MCF 10A (cell line): ENCODE measurements at regions not wholly inside any gene's neighbourhood (a gene's known extent, or its start where the extent isn't known, plus 50 kb on each side); places are given as distances from the start of the nearest gene placed in this dataset.
A peak's percentile ranks its signal among the peaks of the same experiment; 100 is the strongest.

Source experiments
- BruUV-seq: library from RNA; stranded (reverse); fragments of 400-500 nt; replicated peaks from 2 replicates; lab custom pipeline; 2021; lab: Mats Ljungman, UMichigan
- CTCF ChIA-PET: fragments of 300-600 bp; sonication (Branson Sonifier 250); formaldehyde crosslinking; extraction: SDS; loops from one replicate; lab custom pipeline; 2021; ENCODE audit warnings: antibody characterized with exemption, inconsistent platforms; lab: Yijun Ruan, JAX
- POLR2A ChIA-PET: fragments of 300-600, 350-650 bp; sonication (Branson Sonifier 250); formaldehyde crosslinking; extraction: SDS; loops from one replicate; lab custom pipeline; 2020; ENCODE audit warnings: antibody characterized with exemption, inconsistent platforms; lab: Yijun Ruan, JAX
- DNase-seq: peaks from one replicate; pipeline ENCODE4 v3.0.0-alpha.2; 2018; ENCODE audit not compliant: unreplicated experiment
- H3K27ac Mint-ChIP-seq: one replicate; pipeline ENCODE4 v1.8.0; 2022; ENCODE audit warnings: mild to moderate bottlenecking, low read depth, mixed read lengths; ENCODE audit not compliant: unreplicated experiment
- H3K27me3 Mint-ChIP-seq: one replicate; pipeline ENCODE4 v1.8.0; 2022; ENCODE audit warnings: mixed read lengths; ENCODE audit not compliant: insufficient read depth, unreplicated experiment
- H3K36me3 Mint-ChIP-seq: one replicate; pipeline ENCODE4 v1.8.0; 2022; ENCODE audit warnings: mild to moderate bottlenecking, moderate library complexity, mixed read lengths; ENCODE audit not compliant: insufficient read depth, unreplicated experiment
- H3K4me1 Mint-ChIP-seq: one replicate; pipeline ENCODE4 v1.8.0; 2022; ENCODE audit warnings: mixed read lengths; ENCODE audit not compliant: insufficient read depth, unreplicated experiment
- H3K4me3 Mint-ChIP-seq: one replicate; pipeline ENCODE4 v1.8.0; 2022; ENCODE audit warnings: mild to moderate bottlenecking, moderate library complexity, mixed read lengths; ENCODE audit not compliant: unreplicated experiment
- H3K9me3 Mint-ChIP-seq: one replicate; pipeline ENCODE4 v1.8.0; 2022; ENCODE audit warnings: mixed read lengths; ENCODE audit not compliant: unreplicated experiment
- CTCF ChIP-seq: fragments of 200-600 bp; IDR thresholded peaks from one replicate; pipeline ENCODE4 v1.8.0; 2022; ENCODE audit warnings: antibody characterized with exemption, mild to moderate bottlenecking; ENCODE audit not compliant: unreplicated experiment
- intact Hi-C: fragments of 100-400 bp; cut with micrococcal nuclease; formaldehyde crosslinking; loops from 2 replicates; pipeline ENCODE4 v1.14.1; 2022

- Mint-ChIP-seq H3K9me3 (peaks cover 9% of the 10 kb centered on the region), H3K27me3 (peaks cover 12% of the 10 kb centered on the region), H3K4me3 (no peak overlapping the region), H3K36me3 (no peaks in the 10 kb centered on the region), H3K27ac (no peak overlapping the region), H3K4me1 (no peaks in the 10 kb centered on the region)
- no TSS peak for BruUV-seq
- no peak for TF ChIP-seq CTCF
- intact Hi-C loops, result no loop called here
- CTCF ChIA-PET, result interaction anchor here (0.5 kb wide), 1 partner anchor 18 kb away, joined by 3 read pairs; no protein-coding TSS in a partner anchor
- POLR2A ChIA-PET, result no interaction called here
- no peak for DNase-seq
These were observed 114.2 kb downstream of the ZNF621 start for GRCh38 chr3:40639006-40639405.

GRCh38 chr3:40642812-40643211 is 118.1 kb downstream of the ZNF621 start:
- Mint-ChIP-seq H3K27me3 (peaks cover 20% of the 10 kb centered on the region), H3K9me3 (no peaks in the 10 kb centered on the region)
- no TSS peak for BruUV-seq

GRCh38 chr3:40645883-40646282 is 121.1 kb downstream of the ZNF621 start:
- no TSS peak for BruUV-seq
- ChIA-PET CTCF (interaction anchor here (0.6 kb wide), 1 partner anchor 66 kb away, joined by 3 read pairs; no protein-coding TSS in a partner anchor), POLR2A (interaction anchor here (0.5 kb wide), 1 partner anchor 72 kb away, joined by 3 read pairs; no protein-coding TSS in a partner anchor)
- H3K4me1 Mint-ChIP-seq, result no peaks in the 10 kb centered on the region
- H3K9me3 Mint-ChIP-seq, result no peaks in the 10 kb centered on the region
- TF ChIP-seq CTCF, result no peak
- intact Hi-C loops, result no loop called here
- DNase-seq, result peak; percentile 54
- H3K27me3 Mint-ChIP-seq, result peaks cover 20% of the 10 kb centered on the region
- H3K27ac Mint-ChIP-seq, result no peak overlapping the region
- no peak overlapping the region for H3K4me3 Mint-ChIP-seq
- no peaks in the 10 kb centered on the region for H3K36me3 Mint-ChIP-seq

More at GRCh38 chr3:40642812-40643211, 118.1 kb downstream of the ZNF621 start:
- Mint-ChIP-seq H3K27ac (no peak overlapping the region), H3K4me1 (no peaks in the 10 kb centered on the region), H3K36me3 (no peaks in the 10 kb centered on the region), H3K4me3 (no peak overlapping the region)
- ChIA-PET CTCF (interaction anchor here (0.6 to 0.8 kb wide), 3 partner anchors 10 to 1482 kb away, joined by 3 read pairs; no protein-coding TSS in a partner anchor), POLR2A (no interaction called here)
- TF ChIP-seq CTCF, result no peak
- no peak for DNase-seq
- intact Hi-C loops, result no loop called here

- H3K4me3 Mint-ChIP-seq, result no peak overlapping the region
- TF ChIP-seq CTCF, result no peak
- CTCF ChIA-PET, result interaction anchor here (1.8 kb wide), 1 partner anchor 10 kb away, joined by 7 read pairs; no protein-coding TSS in a partner anchor
- H3K9me3 Mint-ChIP-seq, result no peaks in the 10 kb centered on the region
- H3K36me3 Mint-ChIP-seq, result no peaks in the 10 kb centered on the region
- H3K4me1 Mint-ChIP-seq, result no peaks in the 10 kb centered on the region
- no peak overlapping the region for H3K27ac Mint-ChIP-seq
- intact Hi-C loops, result no loop called here
- POLR2A ChIA-PET, result no interaction called here
- peak; percentile 5 for DNase-seq
- peaks cover 5% of the 10 kb centered on the region for H3K27me3 Mint-ChIP-seq
- BruUV-seq, result no TSS peak
These were observed 124.6 kb downstream of the ZNF621 start for GRCh38 chr3:40649346-40649745.
